Vagina (tissue), 2 donors: ENCODE measurements at regions not wholly inside any gene's neighbourhood (a gene's known extent, or its start where the extent isn't known, plus 50 kb on each side); places are given as distances from the start of the nearest gene placed in this dataset.

Experiments
- CTCF ChIP-seq, 3 experiments: fragments of 450-650 bp in 2 of 3; fragments of 200-600 bp in 1 of 3; sonication (generic) in 1 of 3; IDR thresholded peaks; one replicate each; pipeline ENCODE4 v1.5.1; 2017 to 2019; ENCODE audit warnings: antibody characterized with exemption in 3 of 3, mild to moderate bottlenecking in 2 of 3, moderate library complexity in 2 of 3
- POLR2AphosphoS5 ChIP-seq, 2 donors: sonication (generic); formaldehyde crosslinking; IDR thresholded peaks; one replicate each; pipeline ENCODE4 v1.9.0; 2017; ENCODE audit warnings: antibody characterized with exemption in 2 of 2, mild to moderate bottlenecking in 2 of 2, low read depth in 1 of 2; ENCODE audit not compliant: insufficient read depth in 1 of 2

GRCh38 chr12:125217308-125217707, 152.1 kb downstream of the AACS start:
- no peak for TF ChIP-seq CTCF (IDR thresholded peaks at IDR 0.05)
- no peak for TF ChIP-seq POLR2AphosphoS5 (IDR thresholded peaks at IDR 0.05; ENCODE audit: insufficient read depth in 1 of 2, low read depth in 1 of 2)
